LNCaP clone FGC (cell line): ENCODE measurements at regions not wholly inside any gene's neighbourhood (a gene's known extent, or its start where the extent isn't known, plus 50 kb on each side); places are given as distances from the start of the nearest gene placed in this dataset.

ENCODE experiments used
- DNase-seq: peaks from one replicate; pipeline ENCODE4 v3.0.0-alpha.2; 2011; ENCODE audit warnings: low read depth
- H3K4me3 ChIP-seq: 2 replicates; pipeline ENCODE4 v1.5.1; 2011; ENCODE audit warnings: mild to moderate bottlenecking, low read depth, low read length, control low read depth
- TF ChIP-seq, protein P1 (sequence below): IDR thresholded peaks from 2 replicates; pipeline ENCODE4 v1.5.1; 2012; ENCODE audit warnings: mild to moderate bottlenecking; ENCODE audit not compliant: control insufficient read depth, insufficient read depth; ENCODE audit errors: extremely low read depth

DNA sequence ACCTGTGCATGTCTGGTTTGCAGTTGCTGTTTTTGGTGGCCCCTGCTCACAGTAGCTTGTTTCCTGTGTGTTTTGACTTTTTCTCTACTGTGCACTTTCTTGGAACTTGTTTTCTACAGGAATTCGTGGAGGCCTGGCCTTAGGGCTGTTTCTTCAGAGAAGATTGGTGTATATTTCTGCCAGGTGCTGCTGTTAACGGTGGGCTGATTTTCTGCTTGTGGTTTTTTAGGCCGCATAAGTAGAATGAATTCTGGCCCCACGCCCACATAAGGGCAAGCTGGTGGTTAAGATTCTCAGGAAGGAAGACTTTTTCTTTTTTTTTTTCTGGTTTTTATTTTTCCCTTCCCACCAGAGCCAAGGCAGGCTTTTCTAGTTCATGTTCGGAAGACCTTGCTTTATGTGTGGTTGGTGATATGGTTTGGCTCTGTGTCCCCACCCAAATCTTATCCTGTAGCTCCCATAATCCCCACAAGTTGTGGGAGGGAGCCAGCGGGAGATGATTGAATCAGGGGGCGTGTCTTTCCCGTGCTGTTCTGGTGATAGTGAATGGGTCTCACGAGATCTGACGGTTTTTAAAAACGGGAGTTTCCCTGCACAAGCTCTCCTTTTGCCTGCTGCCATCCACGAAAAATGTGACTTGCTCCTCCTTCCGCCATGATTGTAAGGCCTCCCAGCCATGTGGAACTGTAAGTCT lies 71.5 kb upstream of the DISP3 start:
- H3K4me3 ChIP-seq, result no peak overlapping the region
- no peak for DNase-seq
- TF ChIP-seq, protein P1, sequence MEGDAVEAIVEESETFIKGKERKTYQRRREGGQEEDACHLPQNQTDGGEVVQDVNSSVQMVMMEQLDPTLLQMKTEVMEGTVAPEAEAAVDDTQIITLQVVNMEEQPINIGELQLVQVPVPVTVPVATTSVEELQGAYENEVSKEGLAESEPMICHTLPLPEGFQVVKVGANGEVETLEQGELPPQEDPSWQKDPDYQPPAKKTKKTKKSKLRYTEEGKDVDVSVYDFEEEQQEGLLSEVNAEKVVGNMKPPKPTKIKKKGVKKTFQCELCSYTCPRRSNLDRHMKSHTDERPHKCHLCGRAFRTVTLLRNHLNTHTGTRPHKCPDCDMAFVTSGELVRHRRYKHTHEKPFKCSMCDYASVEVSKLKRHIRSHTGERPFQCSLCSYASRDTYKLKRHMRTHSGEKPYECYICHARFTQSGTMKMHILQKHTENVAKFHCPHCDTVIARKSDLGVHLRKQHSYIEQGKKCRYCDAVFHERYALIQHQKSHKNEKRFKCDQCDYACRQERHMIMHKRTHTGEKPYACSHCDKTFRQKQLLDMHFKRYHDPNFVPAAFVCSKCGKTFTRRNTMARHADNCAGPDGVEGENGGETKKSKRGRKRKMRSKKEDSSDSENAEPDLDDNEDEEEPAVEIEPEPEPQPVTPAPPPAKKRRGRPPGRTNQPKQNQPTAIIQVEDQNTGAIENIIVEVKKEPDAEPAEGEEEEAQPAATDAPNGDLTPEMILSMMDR, result no peak

DNA sequence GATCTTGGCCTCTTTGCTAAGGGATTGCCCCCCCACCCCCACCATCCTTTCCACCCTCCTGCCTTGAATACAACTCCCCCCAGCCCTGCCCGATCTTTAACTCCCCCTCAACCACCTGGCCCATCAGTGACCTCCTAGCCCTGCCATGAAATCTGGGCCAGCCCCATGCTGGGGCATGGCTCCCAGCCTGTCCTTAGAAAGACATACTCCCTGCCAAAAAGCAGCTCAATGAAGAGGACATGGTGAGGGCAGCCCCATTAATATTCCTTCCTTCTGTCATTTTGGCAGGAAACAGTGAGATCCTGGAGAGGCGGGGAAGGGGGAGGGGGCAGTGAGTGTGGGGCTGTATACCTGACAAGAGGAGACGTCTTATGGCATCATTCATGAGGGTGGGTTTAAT lies 66.8 kb upstream of the DISP3 start:
- no peak for DNase-seq
- H3K4me3 ChIP-seq, result no peak overlapping the region
- TF ChIP-seq, protein P1, result no peak

DNA sequence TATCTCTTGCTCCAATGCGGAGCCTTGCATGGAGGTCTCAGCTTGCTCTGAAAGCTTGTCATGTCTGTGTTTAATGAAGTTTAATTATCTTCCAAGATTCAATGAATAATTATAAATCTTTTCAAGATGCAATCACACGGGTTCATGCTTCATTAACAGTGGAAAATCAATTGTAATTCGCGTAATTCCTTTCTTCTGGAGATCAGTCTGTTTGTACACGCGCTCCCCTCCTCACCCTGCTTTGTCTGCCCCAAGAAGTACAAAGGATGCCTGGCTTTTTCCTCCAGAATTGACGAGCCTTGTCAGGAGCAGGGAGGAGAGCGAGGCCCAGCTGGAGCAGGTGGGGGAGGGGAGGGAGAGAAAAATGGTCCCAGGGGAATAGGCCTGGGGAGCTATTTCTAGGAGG lies 65.0 kb upstream of the DISP3 start:
- no peak for DNase-seq
- TF ChIP-seq, protein P1, result no peak
- H3K4me3 ChIP-seq, result no peak overlapping the region

DNA sequence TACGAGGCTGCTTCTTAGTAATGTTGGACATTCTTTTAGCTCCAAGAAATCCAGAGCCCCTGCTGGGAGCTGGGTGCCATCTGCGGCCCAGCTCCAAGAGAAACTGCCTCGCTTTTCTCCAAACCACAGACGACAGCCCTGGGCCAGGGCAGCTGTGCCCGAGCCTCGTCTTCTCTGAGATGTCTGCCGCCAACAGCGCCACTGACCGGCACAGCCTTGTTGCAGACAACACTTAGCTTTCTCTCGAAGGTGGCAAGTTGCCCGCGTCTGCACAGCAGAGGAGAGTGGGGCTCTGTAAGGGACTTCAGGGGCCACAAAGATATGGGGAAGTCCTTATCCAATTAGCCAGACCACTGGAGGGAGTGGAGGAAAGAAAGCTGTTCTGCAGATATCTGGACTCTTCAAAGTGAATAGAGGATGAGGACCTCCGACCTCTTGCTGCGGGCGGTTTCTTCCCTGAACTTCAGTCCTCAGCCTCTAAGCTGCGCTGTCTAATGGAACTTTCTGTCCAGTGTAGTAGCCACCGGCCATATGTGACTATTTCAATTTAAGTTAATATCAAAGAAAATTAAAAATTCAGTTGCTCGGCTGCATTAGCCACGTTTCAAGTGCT lies 63.9 kb upstream of the DISP3 start:
- TF ChIP-seq, protein P1, result no peak
- H3K4me3 ChIP-seq, result no peak overlapping the region
- DNase-seq, result no peak

DNA sequence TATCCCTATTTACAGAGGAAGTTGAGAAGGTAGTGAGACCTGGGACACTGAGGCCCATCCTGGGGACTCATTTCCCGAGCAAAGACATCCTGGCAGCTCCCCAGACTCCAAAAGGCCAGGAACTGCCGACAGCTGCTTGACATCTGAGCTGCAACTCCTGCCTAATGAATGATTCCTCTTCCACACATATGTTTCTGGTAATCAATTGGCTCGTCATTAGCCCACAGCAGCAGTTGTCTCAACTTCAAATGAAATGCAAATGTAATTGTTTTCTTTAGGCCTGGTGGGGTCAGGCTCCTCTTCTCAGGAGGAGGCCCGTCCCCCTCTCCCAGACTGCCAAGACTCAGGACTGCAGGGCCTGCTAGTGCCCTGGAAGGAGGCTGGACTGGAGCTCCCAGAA lies 61.8 kb upstream of the DISP3 start:
- H3K4me3 ChIP-seq, result no peak overlapping the region
- TF ChIP-seq, protein P1, result no peak
- no peak for DNase-seq

DNA sequence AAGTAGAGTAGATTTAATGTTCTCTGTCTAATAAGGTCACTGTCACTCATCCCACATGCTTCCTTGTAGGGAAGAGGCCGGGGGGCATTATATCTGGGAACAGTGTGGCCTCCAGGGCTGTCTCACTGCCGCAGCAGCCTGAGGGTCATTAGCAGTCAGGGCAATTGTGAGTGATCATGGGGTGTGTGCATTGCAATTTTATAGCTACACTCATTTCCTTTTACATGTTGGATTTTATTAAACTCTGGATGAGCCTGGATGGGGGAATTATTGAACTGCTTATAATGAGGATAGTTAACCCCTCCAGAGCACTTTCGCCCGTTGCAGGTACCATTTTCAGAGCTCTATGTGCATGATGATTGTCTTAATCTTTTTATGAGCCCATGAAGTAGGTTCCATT lies 60.9 kb upstream of the DISP3 start:
- no peak overlapping the region for H3K4me3 ChIP-seq
- DNase-seq, result no peak
- TF ChIP-seq, protein P1, result no peak

DNA sequence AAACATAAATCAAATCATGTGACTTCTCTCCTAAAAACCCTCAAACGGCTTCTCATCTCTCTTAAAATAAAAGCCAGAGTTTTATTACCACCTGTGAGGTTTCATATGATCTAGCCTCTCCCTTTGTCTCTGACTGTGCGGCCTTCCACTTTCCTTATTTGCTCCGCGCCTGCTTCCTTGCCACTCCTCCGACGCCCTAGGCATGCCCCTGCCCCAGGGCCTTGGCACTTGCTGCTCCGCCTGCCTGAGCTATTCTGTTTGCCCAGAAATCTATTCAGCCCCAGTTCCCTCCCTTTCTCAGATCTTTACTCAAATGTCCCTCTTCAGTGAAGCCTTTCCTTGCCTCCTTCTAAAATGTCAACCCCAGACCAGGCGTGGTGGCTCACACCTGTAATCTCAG lies 57.5 kb upstream of the DISP3 start:
- TF ChIP-seq, protein P1, result no peak
- no peak for DNase-seq
- H3K4me3 ChIP-seq, result no peak overlapping the region
